Fibroblast of mammary gland (primary cell): ENCODE measurements at regions not wholly inside any gene's neighbourhood (a gene's known extent, or its start where the extent isn't known, plus 50 kb on each side); places are given as distances from the start of the nearest gene placed in this dataset.

Experiments used
- DNase-seq: peaks from one replicate; pipeline ENCODE4 v3.0.0-alpha.2; 2010; ENCODE audit warnings: low read depth
- H3K4me3 ChIP-seq: 2 replicates; pipeline ENCODE4 v1.5.1; 2011; ENCODE audit warnings: low read depth, mild to moderate bottlenecking, low read length, moderate library complexity; ENCODE audit not compliant: control insufficient read depth
- CTCF ChIP-seq: conservative IDR thresholded peaks from 2 replicates; pipeline ENCODE4 v1.5.1; 2011; ENCODE audit warnings: low read depth, low read length, inconsistent platforms; ENCODE audit not compliant: control insufficient read depth, insufficient read depth

DNA sequence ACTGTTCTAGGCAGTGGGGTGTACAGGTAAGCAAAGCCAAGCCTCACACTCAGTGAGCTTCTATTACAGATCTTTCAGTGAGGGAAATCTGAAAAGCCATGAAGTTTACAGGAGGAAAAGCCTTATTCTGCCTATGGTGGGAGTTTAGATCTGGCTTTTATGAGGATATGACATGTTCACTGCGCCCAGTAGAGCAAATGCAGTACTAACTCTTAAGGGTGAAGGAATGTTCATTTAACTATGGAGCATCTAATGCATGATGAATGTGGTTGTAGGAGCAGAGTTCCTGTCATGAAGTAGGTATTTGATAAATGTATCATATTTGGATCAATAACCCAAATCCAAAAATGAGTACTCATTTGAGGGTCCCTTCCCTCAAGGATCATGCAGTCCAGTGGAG, 230.2 kb upstream of the PAPPA start:
- TF ChIP-seq CTCF, result no peak
- no peak for DNase-seq
- H3K4me3 ChIP-seq, result no peak overlapping the region

- DNase-seq, result peak; percentile 84
- no peak for TF ChIP-seq CTCF
- no peak overlapping the region for H3K4me3 ChIP-seq
Measured at GRCh38 chr9:115923903-115924668, 229.5 kb upstream of the PAPPA start.

DNA sequence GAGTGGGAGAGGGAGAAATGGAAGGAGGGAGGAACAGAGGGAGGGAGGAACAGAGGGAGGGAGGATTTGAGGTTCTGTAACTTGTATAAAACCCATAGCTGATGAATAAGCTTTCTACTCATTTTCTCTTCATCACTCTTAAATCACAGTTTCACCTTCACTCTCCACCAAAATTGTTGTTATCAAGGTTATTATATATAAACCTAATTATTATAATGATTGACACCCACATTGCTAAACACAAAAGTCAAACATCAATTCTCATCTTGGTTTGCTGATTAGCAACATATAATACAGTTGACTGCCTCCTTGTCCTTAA, 229.0 kb upstream of the PAPPA start:
- no peak overlapping the region for H3K4me3 ChIP-seq
- TF ChIP-seq CTCF, result no peak
- DNase-seq, result no peak

DNA sequence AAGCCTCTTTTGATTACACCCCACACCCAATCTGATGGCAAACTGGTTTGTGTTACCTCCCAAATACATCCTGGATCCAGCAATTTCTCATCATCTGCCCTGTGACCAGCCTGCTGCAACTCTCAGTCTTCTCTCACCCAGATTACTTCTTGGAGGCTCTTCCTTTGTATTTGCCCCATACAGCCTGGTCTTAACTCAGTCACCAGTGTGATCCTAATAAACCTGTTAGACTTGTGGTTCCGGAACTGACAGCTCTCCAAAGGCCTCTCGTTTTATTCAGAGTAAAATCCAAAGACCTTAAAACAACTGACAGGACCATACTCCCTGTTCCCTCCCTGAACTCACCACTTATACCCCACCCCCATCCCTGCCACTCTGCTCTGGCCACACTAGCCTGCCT, 228.2 kb upstream of the PAPPA start:
- TF ChIP-seq CTCF, result no peak
- no peak for DNase-seq
- no peak overlapping the region for H3K4me3 ChIP-seq

DNA sequence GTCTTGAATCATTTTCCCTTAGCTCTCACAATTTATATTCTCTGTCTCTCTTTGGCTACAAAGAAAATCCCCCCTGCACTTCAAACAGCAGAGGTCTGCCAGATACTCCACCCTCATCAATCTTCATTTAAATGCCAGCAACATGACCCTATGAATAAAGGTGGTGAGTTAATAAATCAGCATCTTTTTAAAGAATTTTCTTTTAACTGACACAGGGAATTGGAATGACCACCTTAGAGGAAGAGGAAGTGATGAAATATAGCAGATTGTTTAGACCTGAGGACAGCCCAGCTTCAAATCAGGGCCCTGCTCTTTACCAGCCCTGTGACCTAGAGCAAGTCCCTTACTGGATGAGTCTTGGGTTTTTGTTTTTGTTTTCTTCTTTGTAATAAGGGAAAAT, 223.1 kb upstream of the PAPPA start:
- no peak for DNase-seq
- no peak for TF ChIP-seq CTCF
- no peak overlapping the region for H3K4me3 ChIP-seq

DNA sequence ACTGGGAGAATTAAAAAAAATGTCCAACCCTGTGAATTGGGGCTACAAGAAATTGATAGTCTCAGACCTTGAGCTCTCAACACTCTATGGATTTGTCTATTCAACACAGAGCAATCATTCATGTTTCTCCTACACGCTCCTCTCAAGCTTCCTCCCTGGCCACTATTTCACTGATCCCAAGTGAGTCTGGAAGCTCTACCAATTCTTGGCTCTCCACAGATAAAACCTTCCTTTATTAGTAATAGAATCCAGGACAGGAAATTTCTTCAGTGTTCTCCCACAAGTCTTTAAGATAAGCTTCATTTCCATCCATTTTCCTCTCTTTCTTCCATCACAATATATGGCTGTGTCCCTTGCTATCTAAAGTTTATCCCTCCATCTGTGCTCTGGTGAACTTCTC, 215.1 kb upstream of the PAPPA start:
- no peak for DNase-seq
- no peak overlapping the region for H3K4me3 ChIP-seq
- no peak for TF ChIP-seq CTCF

DNA sequence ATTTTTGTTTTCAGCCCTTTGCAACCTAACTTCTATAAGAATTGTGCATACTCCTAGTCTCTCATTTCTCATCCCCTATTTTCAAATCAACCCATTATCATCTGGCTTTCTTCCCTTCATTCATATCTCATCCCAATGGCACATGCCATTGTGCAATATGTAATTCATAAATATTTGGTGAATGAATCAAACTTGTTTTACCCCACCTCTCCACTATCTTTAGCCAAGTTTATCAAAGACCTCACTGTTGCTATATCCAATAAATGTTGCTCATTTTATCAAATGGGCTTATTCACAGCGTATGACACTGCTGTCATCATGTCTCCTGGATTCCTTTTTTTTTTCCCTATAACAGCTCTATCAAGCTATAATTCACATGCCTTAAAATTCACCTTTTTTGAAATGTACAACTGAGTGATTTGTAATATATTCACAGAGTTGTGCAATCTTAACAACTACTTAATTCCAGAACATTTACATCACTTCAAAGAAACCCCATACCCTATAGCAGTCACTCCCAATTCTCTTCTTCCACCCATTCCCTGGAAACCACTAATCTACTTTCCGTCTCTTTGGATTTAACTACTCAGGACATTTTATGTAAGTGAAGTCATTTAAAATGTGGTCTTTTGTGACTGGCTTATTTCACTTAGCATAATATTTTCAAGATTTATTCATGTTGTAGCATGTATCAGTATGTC, 214.4 kb upstream of the PAPPA start:
- DNase-seq, result peak; percentile 86
- no peak overlapping the region for H3K4me3 ChIP-seq
- TF ChIP-seq CTCF, result no peak
